Right lobe of liver (tissue), 4 donors: ENCODE measurements at regions not wholly inside any gene's neighbourhood (a gene's known extent, or its start where the extent isn't known, plus 50 kb on each side); places are given as distances from the start of the nearest gene placed in this dataset.

ENCODE experiments used
- POLR2A ChIP-seq: fragments of 450-650 bp; IDR thresholded peaks from one replicate; pipeline ENCODE4 v1.6.1; 2017; ENCODE audit warnings: antibody characterized with exemption, mild to moderate bottlenecking
- TF ChIP-seq, protein P1 (sequence below), 4 donors: fragments of 200-600 bp in 3 of 4; fragments of 450-650 bp in 1 of 4; IDR thresholded peaks; one replicate each; pipeline versions ENCODE4 v1.5.1 to v1.8.0; 2016 to 2022; ENCODE audit warnings: antibody characterized with exemption in 4 of 4, mild to moderate bottlenecking in 2 of 4
- donor health status: DM: no; HTN: no; CAD: no.
- donor health status: DM: no; HTN: no; CAD: no.
- donor health status: DM: no; HTN: yes; CAD: no.

DNA sequence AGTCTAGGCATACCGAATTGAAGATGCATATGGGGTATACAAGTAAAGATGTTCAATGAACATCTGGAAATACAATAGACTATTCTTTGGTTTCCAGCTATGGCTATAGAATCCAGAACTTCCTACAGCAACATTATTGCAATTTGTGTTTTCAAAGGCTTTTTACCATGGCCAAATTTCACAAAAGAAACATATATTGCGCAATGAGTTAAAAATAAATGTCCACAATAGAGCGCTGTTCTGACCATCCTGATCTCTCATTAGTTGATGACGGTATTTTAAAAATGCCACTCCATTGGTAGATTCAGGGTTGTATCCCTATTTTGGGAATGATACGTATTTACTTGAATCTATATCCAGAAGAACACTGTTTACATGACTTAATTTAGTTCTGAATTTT lies 139.2 kb downstream of the LINC00632 start:
- TF ChIP-seq, protein P1, sequence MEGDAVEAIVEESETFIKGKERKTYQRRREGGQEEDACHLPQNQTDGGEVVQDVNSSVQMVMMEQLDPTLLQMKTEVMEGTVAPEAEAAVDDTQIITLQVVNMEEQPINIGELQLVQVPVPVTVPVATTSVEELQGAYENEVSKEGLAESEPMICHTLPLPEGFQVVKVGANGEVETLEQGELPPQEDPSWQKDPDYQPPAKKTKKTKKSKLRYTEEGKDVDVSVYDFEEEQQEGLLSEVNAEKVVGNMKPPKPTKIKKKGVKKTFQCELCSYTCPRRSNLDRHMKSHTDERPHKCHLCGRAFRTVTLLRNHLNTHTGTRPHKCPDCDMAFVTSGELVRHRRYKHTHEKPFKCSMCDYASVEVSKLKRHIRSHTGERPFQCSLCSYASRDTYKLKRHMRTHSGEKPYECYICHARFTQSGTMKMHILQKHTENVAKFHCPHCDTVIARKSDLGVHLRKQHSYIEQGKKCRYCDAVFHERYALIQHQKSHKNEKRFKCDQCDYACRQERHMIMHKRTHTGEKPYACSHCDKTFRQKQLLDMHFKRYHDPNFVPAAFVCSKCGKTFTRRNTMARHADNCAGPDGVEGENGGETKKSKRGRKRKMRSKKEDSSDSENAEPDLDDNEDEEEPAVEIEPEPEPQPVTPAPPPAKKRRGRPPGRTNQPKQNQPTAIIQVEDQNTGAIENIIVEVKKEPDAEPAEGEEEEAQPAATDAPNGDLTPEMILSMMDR (IDR thresholded peaks at IDR 0.05), result no peak
- no peak for TF ChIP-seq POLR2A
